Vagina (tissue), 2 donors: ENCODE measurements at regions not wholly inside any gene's neighbourhood (a gene's known extent, or its start where the extent isn't known, plus 50 kb on each side); places are given as distances from the start of the nearest gene placed in this dataset.

Source experiments
- DNase-seq, 2 donors: peaks; one replicate each; pipeline ENCODE4 v3.0.0-alpha.2; 2017; ENCODE audit errors: extremely low spot score in 2 of 2
- H3K27ac ChIP-seq: fragments of 200-600 bp; sonication (generic); one replicate; pipeline ENCODE4 v1.5.1; 2019
- H3K27me3 ChIP-seq: fragments of 200-600 bp; sonication (generic); one replicate; pipeline ENCODE4 v1.5.1; 2019
- H3K36me3 ChIP-seq, 2 donors: fragments of 200-600 bp; sonication (generic); one replicate each; pipeline ENCODE4 v1.5.1; 2017 to 2019
- H3K4me1 ChIP-seq: fragments of 200-600 bp; sonication (generic); one replicate; pipeline ENCODE4 v1.5.1; 2019
- H3K4me3 ChIP-seq, 2 donors: fragments of 200-600 bp; sonication (generic); 1 replicate in 1 of 2; 2 replicates in 1 of 2; pipeline ENCODE4 v1.5.1; 2016 to 2019
- H3K9me3 ChIP-seq: fragments of 200-600 bp; sonication (generic); one replicate; pipeline ENCODE4 v1.5.1; 2019
- POLR2A ChIP-seq, 2 donors: fragments of 450-650 bp; IDR thresholded peaks; one replicate each; pipeline ENCODE4 v1.6.1; 2017; ENCODE audit warnings: antibody characterized with exemption in 2 of 2, mild to moderate bottlenecking in 2 of 2, moderate library complexity in 2 of 2
- POLR2AphosphoS5 ChIP-seq, 2 donors: sonication (generic); formaldehyde crosslinking; IDR thresholded peaks; one replicate each; pipeline ENCODE4 v1.9.0; 2017; ENCODE audit warnings: antibody characterized with exemption in 2 of 2, mild to moderate bottlenecking in 2 of 2, low read depth in 1 of 2; ENCODE audit not compliant: insufficient read depth in 1 of 2
- intact Hi-C: fragments of 100-400 bp; cut with DNase I; formaldehyde crosslinking; loops from one replicate; pipeline ENCODE4 v1.15.1; 2023
- TF ChIP-seq, protein P1 (sequence below), 3 experiments: fragments of 450-650 bp in 2 of 3; fragments of 200-600 bp in 1 of 3; sonication (generic) in 1 of 3; IDR thresholded peaks; one replicate each; pipeline ENCODE4 v1.5.1; 2017 to 2019; ENCODE audit warnings: antibody characterized with exemption in 3 of 3, mild to moderate bottlenecking in 2 of 3, moderate library complexity in 2 of 3

DNA sequence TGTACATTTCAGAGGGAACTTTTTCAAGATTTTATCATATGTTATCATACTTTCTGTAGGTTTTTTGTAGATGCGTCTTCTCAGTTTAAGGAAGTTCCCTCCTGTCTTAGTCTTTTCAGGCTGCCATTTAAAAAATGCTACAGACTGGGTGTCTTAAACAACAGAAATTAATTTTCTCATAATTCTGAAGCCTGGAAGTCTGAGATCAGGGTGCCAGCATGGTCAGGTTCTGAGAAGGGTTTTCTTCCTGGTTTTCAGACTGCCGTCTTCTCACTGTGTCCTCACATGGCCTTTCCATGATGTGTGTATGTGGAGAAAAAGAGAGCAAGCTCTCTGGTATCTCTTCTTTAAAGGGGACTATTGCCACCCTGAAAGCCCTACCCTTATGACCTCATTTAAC, 189.9 kb upstream of the SOX2 start:
- H3K36me3 ChIP-seq = no peaks in the 10 kb centered on the region
- H3K27ac ChIP-seq = no peak overlapping the region
- DNase-seq = no peak
- no peak overlapping the region for H3K4me3 ChIP-seq
- H3K4me1 ChIP-seq = no peaks in the 10 kb centered on the region
- H3K27me3 ChIP-seq = no peaks in the 10 kb centered on the region
- TF ChIP-seq, protein P1, sequence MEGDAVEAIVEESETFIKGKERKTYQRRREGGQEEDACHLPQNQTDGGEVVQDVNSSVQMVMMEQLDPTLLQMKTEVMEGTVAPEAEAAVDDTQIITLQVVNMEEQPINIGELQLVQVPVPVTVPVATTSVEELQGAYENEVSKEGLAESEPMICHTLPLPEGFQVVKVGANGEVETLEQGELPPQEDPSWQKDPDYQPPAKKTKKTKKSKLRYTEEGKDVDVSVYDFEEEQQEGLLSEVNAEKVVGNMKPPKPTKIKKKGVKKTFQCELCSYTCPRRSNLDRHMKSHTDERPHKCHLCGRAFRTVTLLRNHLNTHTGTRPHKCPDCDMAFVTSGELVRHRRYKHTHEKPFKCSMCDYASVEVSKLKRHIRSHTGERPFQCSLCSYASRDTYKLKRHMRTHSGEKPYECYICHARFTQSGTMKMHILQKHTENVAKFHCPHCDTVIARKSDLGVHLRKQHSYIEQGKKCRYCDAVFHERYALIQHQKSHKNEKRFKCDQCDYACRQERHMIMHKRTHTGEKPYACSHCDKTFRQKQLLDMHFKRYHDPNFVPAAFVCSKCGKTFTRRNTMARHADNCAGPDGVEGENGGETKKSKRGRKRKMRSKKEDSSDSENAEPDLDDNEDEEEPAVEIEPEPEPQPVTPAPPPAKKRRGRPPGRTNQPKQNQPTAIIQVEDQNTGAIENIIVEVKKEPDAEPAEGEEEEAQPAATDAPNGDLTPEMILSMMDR (IDR thresholded peaks at IDR 0.05) = no peak
- TF ChIP-seq POLR2AphosphoS5 (IDR thresholded peaks at IDR 0.05; ENCODE audit: insufficient read depth in 1 of 2, low read depth in 1 of 2) (no peak), POLR2A (IDR thresholded peaks at IDR 0.05) (no peak)
- H3K9me3 ChIP-seq = peaks cover 3% of the 10 kb centered on the region
- intact Hi-C loops = no loop called here

- no peak overlapping the region for H3K27ac ChIP-seq
- intact Hi-C loops = no loop called here
- no peaks in the 10 kb centered on the region for H3K4me1 ChIP-seq
- TF ChIP-seq POLR2A (IDR thresholded peaks at IDR 0.05) (no peak), POLR2AphosphoS5 (IDR thresholded peaks at IDR 0.05; ENCODE audit: insufficient read depth in 1 of 2, low read depth in 1 of 2) (no peak)
- TF ChIP-seq, protein P1 (IDR thresholded peaks at IDR 0.05) = no peak
- no peaks in the 10 kb centered on the region for H3K27me3 ChIP-seq
- H3K9me3 ChIP-seq = peaks cover 1% of the 10 kb centered on the region
- no peak overlapping the region for H3K4me3 ChIP-seq
- no peaks in the 10 kb centered on the region for H3K36me3 ChIP-seq
- no peak for DNase-seq
These were observed 193.5 kb upstream of the SOX2 start for GRCh38 chr3:181518222-181518621.

- Histone ChIP-seq H3K4me1 (no peaks in the 10 kb centered on the region), H3K9me3 (peaks cover 8% of the 10 kb centered on the region), H3K27ac (no peak overlapping the region), H3K4me3 (no peak overlapping the region), H3K27me3 (no peaks in the 10 kb centered on the region), H3K36me3 (no peaks in the 10 kb centered on the region)
- intact Hi-C loops = no loop called here
- no peak for DNase-seq
- TF ChIP-seq POLR2AphosphoS5 (IDR thresholded peaks at IDR 0.05; ENCODE audit: insufficient read depth in 1 of 2, low read depth in 1 of 2) = no peak
- TF ChIP-seq, protein P1 (IDR thresholded peaks at IDR 0.05) = no peak
- TF ChIP-seq POLR2A (IDR thresholded peaks at IDR 0.05) = no peak
These were observed 198.9 kb upstream of the SOX2 start for GRCh38 chr3:181512787-181513186.

GRCh38 chr3:181510500-181510899, 201.2 kb upstream of the SOX2 start:
- intact Hi-C loops = no loop called here
- no peak for DNase-seq
- TF ChIP-seq POLR2A (IDR thresholded peaks at IDR 0.05) = no peak
- TF ChIP-seq POLR2AphosphoS5 (IDR thresholded peaks at IDR 0.05; ENCODE audit: insufficient read depth in 1 of 2, low read depth in 1 of 2) = no peak
- TF ChIP-seq, protein P1 (IDR thresholded peaks at IDR 0.05) = no peak
- H3K36me3 ChIP-seq = no peaks in the 10 kb centered on the region
- H3K9me3 ChIP-seq = peaks cover 8% of the 10 kb centered on the region
- no peaks in the 10 kb centered on the region for H3K27me3 ChIP-seq
- no peak overlapping the region for H3K4me3 ChIP-seq
- no peak overlapping the region for H3K27ac ChIP-seq
- H3K4me1 ChIP-seq = no peaks in the 10 kb centered on the region

- H3K4me3 ChIP-seq = no peak overlapping the region
- DNase-seq = no peak
- no peaks in the 10 kb centered on the region for H3K36me3 ChIP-seq
- H3K9me3 ChIP-seq = no peaks in the 10 kb centered on the region
- no peaks in the 10 kb centered on the region for H3K4me1 ChIP-seq
- intact Hi-C loops = no loop called here
- no peaks in the 10 kb centered on the region for H3K27me3 ChIP-seq
- TF ChIP-seq POLR2A (IDR thresholded peaks at IDR 0.05) = no peak
- TF ChIP-seq, protein P1 (IDR thresholded peaks at IDR 0.05) = no peak
- TF ChIP-seq POLR2AphosphoS5 (IDR thresholded peaks at IDR 0.05; ENCODE audit: insufficient read depth in 1 of 2, low read depth in 1 of 2) = no peak
- H3K27ac ChIP-seq = no peak overlapping the region
These were observed 214.4 kb upstream of the SOX2 start for GRCh38 chr3:181497358-181497757.
